Activated CD4-positive, alpha-beta T cell treated with anti-CD3 and anti-CD28 coated beads for 4 hours (primary cell): ENCODE measurements at regions not wholly inside any gene's neighbourhood (a gene's known extent, or its start where the extent isn't known, plus 50 kb on each side); places are given as distances from the start of the nearest gene placed in this dataset.
"Not testable (repeated sequence)": the region's sequence is repeated elsewhere in the genome, so short reads cannot be mapped to it uniquely, and the experiment has no call there.

Experiments used
- DNase-seq, 2 donors: peaks; one replicate each; pipeline ENCODE4 v3.0.0-alpha.2; 2020

DNA sequence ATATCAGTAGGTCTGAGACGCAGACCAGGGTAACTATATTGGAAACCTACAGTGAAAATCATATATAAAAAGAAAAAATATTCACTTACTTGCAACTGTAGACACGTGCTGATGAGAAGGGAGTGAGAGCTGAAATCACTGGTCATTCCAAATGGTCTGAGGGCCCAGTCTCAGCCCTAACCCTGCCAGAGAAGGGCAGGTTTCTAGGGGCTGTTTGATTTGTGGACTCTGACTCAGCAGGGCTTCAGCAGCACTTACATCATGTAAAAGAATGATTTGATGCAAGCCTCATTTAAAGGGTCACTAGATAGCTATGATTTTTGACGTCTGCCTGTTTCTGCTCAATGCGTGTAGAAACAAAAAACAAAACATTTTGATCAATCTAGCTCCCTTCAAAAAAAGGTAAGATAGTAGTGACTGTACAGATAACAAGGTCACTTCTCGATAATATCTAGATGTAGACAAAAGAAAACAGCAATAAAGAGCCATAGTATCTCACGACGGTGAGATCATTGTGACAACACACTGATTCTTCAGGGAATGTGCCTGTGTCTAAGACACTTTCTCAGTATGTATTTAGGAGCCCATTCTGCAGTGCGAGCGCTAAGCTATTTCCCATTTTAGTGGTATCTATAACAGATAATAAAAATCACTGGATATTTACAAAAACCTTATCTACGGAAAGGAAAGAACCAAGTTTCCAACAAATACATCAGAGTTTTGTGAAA lies 307.2 kb downstream of the HIVEP2 start:
- no peak for DNase-seq

DNA sequence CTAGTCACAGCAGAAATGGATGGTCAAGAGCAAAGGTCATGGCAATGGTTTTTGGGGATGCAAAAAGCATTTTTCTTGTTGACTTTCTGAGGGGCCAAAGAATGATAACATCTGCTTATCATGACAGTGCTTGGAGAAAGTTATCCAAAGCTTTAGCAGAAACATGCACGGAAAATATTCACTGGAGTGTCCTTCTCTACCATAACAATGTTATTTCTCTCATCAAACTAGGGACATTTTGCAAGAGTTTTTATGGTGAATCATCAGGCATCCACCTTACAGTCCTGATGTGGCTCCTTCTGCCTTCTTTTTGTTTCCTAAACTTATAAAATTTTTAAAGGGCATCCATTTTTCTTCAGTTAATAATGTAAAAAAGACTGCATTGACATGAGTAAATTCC lies 302.3 kb downstream of the HIVEP2 start:
- no peak for DNase-seq

GRCh38 chr6:142644866-142645265 lies 300.1 kb downstream of the HIVEP2 start:
- DNase-seq, result no peak

DNA sequence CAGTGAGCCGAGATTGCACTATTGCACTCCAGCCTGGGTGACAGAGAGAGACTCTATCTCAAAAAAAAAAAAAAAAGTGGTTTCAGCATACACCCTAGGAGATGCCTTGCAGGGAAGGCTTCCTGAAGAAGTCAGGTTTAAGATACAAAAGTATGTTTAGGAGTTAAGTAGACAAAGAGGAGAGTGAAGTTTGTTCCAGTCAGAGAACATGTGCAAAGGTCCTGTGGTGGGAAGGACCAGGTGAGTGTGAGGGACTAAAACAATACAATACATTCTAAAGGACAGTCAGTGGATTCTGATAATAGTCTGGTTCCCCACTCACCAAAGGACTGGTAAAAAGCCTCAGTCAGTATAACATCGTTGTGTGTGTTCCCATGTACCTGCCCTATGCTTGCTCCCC lies 299.3 kb downstream of the HIVEP2 start:
- DNase-seq, result no peak

- no peak for DNase-seq
Observed at GRCh38 chr6:142647449-142648035, 297.4 kb downstream of the HIVEP2 start.

DNA sequence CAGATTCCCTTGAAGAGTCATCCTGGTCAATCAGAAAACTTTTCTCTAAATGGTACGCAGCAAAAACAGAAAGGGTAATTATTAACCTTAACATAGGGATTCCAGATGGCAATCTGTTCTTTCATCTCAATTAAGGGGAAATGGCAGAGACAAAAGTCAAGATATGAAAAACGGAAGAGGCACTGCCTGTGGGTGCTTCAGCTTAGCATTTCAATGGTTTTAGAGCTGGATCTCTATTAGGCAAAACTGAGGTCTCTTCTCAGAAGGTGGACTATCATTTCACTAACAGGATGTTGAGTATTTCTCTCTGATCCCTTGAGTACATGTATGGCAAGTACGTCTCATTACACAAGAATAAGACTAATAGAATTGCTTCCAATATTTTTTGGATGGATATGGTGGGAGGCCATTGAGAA lies 296.9 kb downstream of the HIVEP2 start:
- no peak for DNase-seq

GRCh38 chr6:142648526-142648925 lies 296.4 kb downstream of the HIVEP2 start:
- DNase-seq, result no peak

DNA sequence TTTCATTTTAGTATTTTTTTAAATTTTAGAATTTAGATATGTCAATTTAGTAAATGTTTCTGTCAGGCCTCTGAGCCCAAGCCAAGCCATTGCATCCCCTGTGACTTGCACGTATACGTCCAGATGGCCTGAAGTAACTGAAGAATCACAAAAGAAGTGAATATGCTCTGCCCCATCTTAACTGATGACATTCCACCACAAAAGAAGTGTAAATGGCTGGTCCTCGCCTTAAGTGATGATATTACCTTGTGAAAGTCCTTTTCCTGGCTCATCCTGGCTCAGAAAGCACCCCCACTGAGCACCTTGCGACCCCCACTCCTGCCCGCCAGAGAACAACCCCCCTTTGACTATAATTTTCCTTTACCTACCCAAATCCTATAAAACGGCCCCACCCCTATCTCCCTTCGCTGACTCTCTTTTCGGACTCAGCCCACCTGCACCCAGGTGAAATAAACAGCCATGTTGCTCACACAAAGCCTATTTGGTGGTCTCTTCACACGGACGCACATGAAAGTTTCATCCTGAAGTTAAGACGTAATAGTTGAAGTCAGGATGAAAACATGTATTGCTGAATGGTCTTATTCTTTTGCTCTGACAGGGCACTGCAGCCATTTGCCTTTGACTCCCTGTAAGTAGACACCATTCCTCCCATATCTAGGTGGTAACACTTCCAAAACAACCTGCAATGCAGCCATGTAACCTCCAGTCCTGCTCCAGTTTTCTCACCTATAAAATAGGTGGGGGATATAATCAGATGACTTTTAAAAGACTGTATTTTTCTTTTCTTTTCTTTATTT lies 295.3 kb downstream of the HIVEP2 start:
- not testable (repeated sequence) for DNase-seq

DNA sequence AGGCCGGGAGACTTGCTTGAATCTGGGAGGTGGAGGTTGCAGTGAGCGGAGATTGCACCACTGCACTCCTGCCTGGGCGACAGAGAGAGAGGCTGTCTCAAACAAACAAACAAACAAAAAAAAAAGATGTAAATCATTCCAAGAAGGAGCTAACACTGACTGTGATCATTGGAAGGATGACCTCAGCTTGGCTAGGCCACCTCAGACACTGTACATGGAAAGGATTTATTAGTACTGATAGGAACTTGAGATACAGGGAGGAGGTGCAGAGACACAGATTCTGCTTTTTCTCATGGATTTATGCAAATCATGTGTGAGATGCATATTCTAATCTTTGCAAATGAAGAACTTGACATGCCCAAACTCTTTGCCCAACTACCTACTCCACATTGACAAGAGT lies 293.6 kb downstream of the HIVEP2 start:
- DNase-seq, result no peak

DNA sequence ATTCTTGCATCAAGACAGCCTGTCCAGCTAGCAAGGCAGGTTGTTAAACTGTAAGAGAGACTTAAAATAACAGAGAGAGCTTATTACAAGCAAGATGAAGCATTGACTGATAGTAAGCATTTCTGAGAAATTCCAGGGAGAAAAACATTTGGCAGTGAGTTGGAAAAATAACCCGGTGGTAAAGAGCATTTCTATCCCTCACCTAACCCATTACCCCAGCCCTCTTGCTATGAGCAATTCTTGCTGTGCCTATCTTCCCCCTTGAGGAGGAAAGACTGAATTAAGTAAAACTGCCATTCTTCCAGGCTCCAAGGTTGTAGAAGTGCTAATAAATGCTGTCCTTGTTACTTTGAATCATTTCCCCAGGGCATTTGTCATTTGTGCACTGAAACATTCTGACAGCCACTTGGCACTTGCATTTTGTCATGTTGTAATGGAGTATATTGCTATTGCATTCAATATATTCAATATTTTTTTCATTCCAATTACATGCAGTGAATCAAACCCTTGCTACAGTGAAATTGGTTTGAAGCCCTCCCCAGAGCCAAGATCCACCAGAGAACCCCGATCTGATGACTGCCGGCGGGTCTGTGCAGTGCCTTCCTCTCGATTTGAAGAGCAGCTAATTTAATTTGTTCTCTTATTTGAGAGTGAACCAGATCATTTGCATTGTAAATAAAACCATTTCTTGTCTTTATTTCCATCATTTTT lies 291.1 kb downstream of the HIVEP2 start:
- no peak for DNase-seq

DNA sequence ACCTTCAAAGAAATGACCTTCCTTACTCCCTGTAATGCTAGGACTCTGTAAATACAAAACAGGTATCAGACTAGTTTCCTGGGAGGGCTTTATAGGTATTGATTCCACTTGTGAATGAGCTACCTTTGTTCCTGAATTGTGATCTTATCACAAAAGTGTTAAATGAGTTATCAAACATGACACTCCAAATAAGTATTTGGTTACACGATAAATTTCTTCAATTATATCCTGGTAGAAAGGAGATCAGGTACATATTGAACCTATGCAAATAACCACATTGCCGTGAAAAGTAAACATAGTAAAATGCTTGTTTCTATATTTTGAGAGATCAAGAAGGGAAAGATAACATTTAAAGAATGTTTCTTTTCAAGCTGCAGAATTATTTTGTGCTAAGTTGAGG lies 285.3 kb downstream of the HIVEP2 start:
- no peak for DNase-seq

DNA sequence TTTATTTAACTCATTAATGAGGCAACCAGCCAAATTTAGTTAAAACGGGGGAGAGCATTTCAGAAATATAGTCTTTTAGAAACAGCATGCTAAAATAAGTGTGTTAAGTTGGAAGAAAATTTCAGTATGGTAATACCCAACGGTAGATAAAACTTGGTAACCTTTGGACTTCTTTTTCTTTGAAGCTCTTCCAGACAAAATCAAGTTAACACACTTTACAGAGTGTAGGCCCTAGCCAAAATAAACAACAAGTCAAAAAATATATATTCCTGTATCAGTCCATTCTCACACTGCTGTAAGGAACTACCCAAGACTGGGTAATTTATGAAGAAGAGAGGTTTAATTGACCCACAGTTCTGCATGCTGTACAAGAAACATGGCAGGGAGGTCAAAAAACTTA lies 279.6 kb downstream of the HIVEP2 start:
- no peak for DNase-seq

DNA sequence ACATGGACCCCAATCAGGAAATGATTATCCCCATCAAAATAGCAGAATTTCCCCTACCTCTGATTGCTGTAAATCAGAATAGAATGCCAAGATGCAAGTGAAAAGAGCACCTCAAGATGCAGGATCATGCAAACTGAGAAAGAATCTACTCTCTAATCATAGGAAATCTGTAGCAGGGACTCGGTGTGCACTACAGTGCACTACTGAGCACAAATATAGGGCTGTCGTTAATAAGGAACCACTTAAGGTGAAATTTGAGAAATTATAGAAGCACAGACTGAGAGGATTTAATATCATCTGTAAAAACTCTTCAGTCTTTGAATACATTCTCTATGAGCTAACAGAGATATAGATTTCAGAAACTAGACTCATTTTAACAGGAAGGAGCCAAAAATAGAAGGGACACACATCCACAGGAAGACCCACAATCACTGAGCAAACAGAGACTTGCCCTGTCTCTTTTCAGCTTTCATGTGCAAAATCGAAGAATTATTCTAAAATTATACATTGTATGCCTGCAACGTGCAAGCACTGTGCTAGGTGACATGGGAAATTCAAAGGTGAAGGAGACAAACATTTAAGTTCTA lies 278.3 kb downstream of the HIVEP2 start:
- DNase-seq, result no peak

DNA sequence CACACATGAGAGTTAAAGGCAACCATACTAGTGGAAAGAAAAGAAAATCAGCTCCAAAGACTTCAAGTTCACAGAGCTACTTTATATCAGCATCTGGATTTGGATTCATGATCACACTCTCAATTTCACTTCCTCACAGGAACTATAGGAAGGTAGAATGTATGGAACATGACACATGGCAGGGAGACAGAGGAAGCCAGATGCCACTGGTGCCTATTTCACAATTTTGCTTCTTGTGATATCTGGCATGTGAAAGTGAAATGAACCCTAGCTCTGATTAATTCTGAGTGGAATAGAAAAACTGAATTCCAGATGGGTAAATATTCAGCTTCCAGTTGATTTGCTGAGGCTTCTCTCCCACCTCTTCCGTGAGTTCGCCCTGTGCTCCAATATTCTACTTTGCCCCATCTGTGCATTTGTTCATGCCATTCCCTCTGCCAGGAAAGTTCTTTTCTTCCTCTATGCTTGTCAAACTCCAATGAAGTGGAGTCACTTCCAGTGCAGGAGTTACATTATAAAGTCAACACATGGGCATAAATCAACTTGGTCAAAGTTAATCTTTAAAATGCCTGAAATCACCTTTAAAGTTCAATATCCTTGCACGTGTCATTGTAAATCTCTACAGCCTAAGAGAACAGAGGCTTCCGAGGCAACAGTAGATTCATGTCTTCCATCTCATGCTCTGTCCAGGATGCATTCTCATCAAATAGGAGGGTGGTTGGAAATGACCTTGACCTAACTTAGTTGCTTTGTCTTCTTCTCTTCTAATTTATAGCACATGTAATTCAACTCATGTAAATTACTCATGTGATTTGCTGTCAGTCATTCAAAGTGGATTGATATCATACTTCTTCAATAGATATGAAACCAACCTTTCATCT lies 275.3 kb downstream of the HIVEP2 start:
- no peak for DNase-seq

DNA sequence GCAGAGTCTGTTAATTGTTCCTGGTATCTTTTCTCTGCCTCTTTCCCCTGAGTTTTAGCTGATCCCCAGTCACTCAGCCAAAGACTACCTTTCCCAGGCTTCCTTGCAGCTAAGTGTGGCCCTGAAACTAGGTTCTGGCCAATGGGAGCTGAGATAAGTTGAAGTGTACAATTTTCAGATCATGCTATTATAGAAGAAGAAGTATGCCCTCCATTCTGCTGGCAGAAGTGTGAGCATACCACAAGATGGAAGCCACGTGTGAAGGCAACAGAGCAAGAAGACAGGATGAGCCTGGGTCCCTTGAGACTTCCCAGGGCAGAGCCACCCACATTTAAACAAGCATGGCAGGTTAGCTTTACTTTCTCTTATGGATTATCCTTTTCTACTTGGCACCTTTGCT lies 273.2 kb downstream of the HIVEP2 start:
- no peak for DNase-seq

- no peak for DNase-seq
Observed at GRCh38 chr6:142675517-142675916, 269.5 kb downstream of the HIVEP2 start.

DNA sequence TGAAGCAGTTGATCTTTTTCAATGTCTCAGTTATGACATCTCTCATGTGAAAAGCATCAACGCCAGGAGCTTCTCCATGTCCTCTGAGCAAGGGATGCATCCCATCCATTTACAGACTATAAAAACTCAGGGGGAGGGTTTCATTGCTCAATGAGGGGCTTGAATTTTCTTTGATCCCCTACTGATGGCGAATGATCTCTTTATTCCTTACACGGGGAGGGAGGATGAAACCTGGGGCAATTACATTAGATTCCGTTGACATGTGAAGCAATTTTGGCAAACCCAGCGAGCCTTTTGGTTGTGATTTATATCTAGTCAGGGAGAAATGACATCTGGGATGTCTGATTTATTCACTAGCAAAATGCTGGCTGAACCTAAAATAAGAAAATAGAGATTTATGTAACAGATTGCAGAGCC lies 268.9 kb downstream of the HIVEP2 start:
- DNase-seq, result no peak

DNA sequence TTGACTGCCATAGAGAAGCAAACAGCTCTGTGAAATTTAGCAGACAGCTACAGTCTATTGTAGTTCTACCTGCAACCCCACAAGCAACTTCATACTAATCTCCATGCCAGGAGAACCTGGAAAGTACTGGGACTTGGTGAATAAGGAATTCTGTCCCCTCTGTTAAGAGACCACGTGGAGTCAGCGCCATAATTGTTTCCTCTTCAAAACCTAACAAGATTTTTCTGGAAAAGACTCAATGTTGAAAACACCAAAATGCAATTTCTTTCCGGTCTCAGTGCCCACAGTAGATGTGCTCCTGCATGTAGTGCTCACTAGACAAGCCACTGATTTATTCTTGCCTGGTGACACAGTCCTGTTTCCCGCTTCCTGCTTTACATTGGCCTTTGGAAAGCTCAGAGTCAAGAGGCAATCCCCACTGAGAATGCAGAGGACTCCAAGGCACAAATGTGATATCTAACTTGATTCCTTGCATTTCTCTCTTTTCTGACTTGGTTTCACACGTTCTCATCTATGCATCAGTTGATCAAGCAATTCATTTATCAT lies 268.3 kb downstream of the HIVEP2 start:
- DNase-seq, result no peak

- peak in 1 of 2 donors; percentile 37 for DNase-seq
Observed at GRCh38 chr6:142679907-142680700, 264.9 kb downstream of the HIVEP2 start.

GRCh38 chr6:142681099-142681498 lies 263.9 kb downstream of the HIVEP2 start:
- no peak for DNase-seq

DNA sequence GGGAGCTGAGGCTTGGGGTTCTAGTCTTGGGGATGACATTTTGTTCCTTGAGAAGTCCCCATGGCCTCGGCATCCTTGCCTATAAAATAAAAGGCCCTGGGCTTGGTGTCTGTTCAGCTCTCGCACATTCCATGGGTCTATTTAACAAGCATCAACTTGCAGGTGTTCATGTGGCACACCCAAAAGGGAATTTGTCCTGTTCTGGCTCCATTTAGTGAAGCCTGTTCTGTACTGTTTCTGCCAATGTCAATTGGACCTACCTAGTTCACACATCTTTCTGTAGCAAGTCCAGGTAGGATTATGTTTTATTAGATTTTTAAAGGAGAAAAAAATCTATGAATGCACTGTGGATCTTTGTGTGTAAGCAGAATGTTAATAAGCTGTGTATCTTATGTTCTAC lies 262.0 kb downstream of the HIVEP2 start:
- DNase-seq, result no peak
